ENCODE measurements at regions not wholly inside any gene's neighbourhood (a gene's known extent, or its start where the extent isn't known, plus 50 kb on each side); places are given as distances from the start of the nearest gene placed in this dataset.

DNA sequence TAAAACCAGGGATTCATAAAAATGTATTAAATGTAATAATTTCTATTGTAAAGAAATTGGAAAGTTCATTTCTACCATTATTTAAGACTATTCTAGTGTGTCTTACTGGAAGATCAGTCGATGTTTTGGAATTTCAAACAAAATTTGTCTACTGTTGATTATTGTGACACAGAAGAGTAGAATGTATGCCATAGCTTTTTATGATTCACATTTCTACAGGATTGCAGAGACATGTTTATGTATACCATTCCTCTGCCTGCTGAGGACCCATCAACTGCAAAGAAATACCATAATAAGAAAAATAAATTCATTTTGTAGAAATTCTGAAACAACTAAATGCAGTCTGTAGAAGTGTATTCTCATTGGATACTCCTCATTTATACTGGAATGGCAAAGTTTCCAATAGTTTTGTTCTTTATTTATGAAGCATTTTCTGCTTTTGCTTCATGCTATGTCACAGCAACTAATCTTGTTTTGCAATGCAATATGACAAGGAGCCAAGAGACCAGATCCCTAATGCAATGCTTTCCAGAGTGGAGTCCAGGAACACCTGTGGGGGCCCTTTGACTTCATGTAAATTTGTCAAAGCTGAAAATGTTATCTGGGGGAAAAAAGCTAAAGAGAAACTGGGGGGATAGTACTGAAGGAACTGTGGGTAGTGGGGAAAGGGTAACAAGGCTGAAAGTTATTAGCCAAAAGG lies 172.9 kb upstream of the LRIG3 start:
- Histone ChIP-seq H3K9ac (ENCODE audit: low read length) (no peak overlapping the region), H3K27ac (ENCODE audit: low read depth, low read length) (no peak overlapping the region), H2AFZ (ENCODE audit: low read depth, low read length, poor library complexity, severe bottlenecking) (no peak overlapping the region), H3K79me2 (ENCODE audit: insufficient read depth, low read length) (no peaks in the 10 kb centered on the region), H3K36me3 (ENCODE audit: control insufficient read depth in 1 of 2, insufficient read depth in 2 of 2, low read length in 2 of 2) (no peaks in the 10 kb centered on the region), H3K4me3 (replicated peaks in 1 of 2; ENCODE audit: low read depth in 1 of 2, low read length in 2 of 2) (no peak overlapping the region), H3K9me2 (ENCODE audit: insufficient read depth) (no peaks in the 10 kb centered on the region), H3K9me3 (ENCODE audit: control insufficient read depth in 1 of 2, insufficient read depth in 1 of 2, low read depth in 1 of 2, low read length in 2 of 2) (no peaks in the 10 kb centered on the region), H4K20me1 (ENCODE audit: insufficient read depth) (no peaks in the 10 kb centered on the region), H3K4me1 (ENCODE audit: control insufficient read depth in 1 of 2, insufficient read depth in 2 of 2, low read length in 2 of 2) (no peaks in the 10 kb centered on the region), H3K4me2 (ENCODE audit: low read length) (no peak overlapping the region), H3K27me3 (ENCODE audit: insufficient read depth, low read length) (no peaks in the 10 kb centered on the region)
- POLR2A ChIA-PET, result no interaction called here
- no TSS peak for BruUV-seq (replicated peaks)
- RAD21 ChIA-PET (ENCODE audit: low non-redundant PET in 1 of 2, low total read pairs in 2 of 2, uncharacterized antibody in 2 of 2, unreplicated experiment in 2 of 2), result no interaction called here
- DNase-seq (ENCODE audit: low read depth, low spot score) (no peak), ATAC-seq (no peak)
- TF ChIP-seq EGR1 (IDR thresholded peaks at IDR 0.05; ENCODE audit: low read depth) (no peak), EZH2 (IDR thresholded peaks at IDR 0.05) (no peak), JUND (IDR thresholded peaks at IDR 0.05) (no peak), SP1 (IDR thresholded peaks at IDR 0.05; ENCODE audit: low read depth) (no peak), SRF (IDR thresholded peaks at IDR 0.05; ENCODE audit: low read depth) (no peak), YY1 (IDR thresholded peaks at IDR 0.05; ENCODE audit: extremely low read depth, insufficient replicate concordance, low read depth, low read length) (no peak), ZNF274 (IDR thresholded peaks at IDR 0.05; ENCODE audit: low read depth, low read length) (no peak), TCF7L2 (IDR thresholded peaks at IDR 0.05; ENCODE audit: borderline replicate concordance, extremely low read depth, insufficient read depth, insufficient read length) (no peak)
- TF ChIP-seq, protein P1, sequence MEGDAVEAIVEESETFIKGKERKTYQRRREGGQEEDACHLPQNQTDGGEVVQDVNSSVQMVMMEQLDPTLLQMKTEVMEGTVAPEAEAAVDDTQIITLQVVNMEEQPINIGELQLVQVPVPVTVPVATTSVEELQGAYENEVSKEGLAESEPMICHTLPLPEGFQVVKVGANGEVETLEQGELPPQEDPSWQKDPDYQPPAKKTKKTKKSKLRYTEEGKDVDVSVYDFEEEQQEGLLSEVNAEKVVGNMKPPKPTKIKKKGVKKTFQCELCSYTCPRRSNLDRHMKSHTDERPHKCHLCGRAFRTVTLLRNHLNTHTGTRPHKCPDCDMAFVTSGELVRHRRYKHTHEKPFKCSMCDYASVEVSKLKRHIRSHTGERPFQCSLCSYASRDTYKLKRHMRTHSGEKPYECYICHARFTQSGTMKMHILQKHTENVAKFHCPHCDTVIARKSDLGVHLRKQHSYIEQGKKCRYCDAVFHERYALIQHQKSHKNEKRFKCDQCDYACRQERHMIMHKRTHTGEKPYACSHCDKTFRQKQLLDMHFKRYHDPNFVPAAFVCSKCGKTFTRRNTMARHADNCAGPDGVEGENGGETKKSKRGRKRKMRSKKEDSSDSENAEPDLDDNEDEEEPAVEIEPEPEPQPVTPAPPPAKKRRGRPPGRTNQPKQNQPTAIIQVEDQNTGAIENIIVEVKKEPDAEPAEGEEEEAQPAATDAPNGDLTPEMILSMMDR (IDR thresholded peaks at IDR 0.05 in 2 of 3, conservative IDR thresholded peaks at IDR 0.05 in 1 of 3; ENCODE audit: borderline replicate concordance in 1 of 3, insufficient read depth in 1 of 3, low read depth in 2 of 3, low read length in 2 of 3), result no peak
- TF ChIP-seq, protein P2, sequence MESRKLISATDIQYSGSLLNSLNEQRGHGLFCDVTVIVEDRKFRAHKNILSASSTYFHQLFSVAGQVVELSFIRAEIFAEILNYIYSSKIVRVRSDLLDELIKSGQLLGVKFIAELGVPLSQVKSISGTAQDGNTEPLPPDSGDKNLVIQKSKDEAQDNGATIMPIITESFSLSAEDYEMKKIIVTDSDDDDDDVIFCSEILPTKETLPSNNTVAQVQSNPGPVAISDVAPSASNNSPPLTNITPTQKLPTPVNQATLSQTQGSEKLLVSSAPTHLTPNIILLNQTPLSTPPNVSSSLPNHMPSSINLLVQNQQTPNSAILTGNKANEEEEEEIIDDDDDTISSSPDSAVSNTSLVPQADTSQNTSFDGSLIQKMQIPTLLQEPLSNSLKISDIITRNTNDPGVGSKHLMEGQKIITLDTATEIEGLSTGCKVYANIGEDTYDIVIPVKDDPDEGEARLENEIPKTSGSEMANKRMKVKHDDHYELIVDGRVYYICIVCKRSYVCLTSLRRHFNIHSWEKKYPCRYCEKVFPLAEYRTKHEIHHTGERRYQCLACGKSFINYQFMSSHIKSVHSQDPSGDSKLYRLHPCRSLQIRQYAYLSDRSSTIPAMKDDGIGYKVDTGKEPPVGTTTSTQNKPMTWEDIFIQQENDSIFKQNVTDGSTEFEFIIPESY (IDR thresholded peaks at IDR 0.05; ENCODE audit: extremely low read depth, insufficient replicate concordance, low read length), result no peak
- CTCF ChIA-PET, result no interaction called here
- intact Hi-C loops (cut with micrococcal nuclease), result no loop called here
